Nephron (organoid): ENCODE measurements at regions not wholly inside any gene's neighbourhood (a gene's known extent, or its start where the extent isn't known, plus 50 kb on each side); places are given as distances from the start of the nearest gene placed in this dataset.
"Not testable (repeated sequence)": the region's sequence is repeated elsewhere in the genome, so short reads cannot be mapped to it uniquely, and the experiment has no call there.

Source experiments
- H3K27ac Mint-ChIP-seq, 3 experiments: 2 replicates each; pipeline ENCODE4 v1.8.0; 2020; ENCODE audit warnings: mixed read lengths in 3 of 3, mild to moderate bottlenecking in 2 of 3, moderate library complexity in 1 of 3
- H3K27me3 Mint-ChIP-seq: 2 replicates; pipeline ENCODE4 v1.8.0; 2021; ENCODE audit warnings: low read depth, mild to moderate bottlenecking, moderate library complexity, mixed read lengths
- H3K36me3 Mint-ChIP-seq: 2 replicates; pipeline ENCODE4 v1.8.0; 2020; ENCODE audit warnings: low read depth, mixed read lengths
- H3K4me1 Mint-ChIP-seq: 2 replicates; pipeline ENCODE4 v1.8.0; 2020; ENCODE audit warnings: mixed read lengths
- H3K4me3 Mint-ChIP-seq, 3 experiments: 2 replicates each; pipeline ENCODE4 v1.8.0; 2020; ENCODE audit warnings: mild to moderate bottlenecking in 3 of 3, mixed read lengths in 3 of 3, moderate library complexity in 2 of 3
- H3K9me3 Mint-ChIP-seq: 2 replicates; pipeline ENCODE4 v1.8.0; 2020; ENCODE audit warnings: mixed read lengths
- CTCF ChIP-seq, 3 experiments: fragments of 200-600 bp; sonication (generic); IDR thresholded peaks; one replicate each; pipeline ENCODE4 v1.5.0; 2021; ENCODE audit warnings: antibody characterized with exemption in 3 of 3; ENCODE audit not compliant: unreplicated experiment in 3 of 3

GRCh38 chr14:37865719-37866549 lies 270.5 kb downstream of the TTC6 start:
- H3K27ac Mint-ChIP-seq = no peak overlapping the region
- peaks cover 4% of the 10 kb centered on the region for H3K27me3 Mint-ChIP-seq
- H3K9me3 Mint-ChIP-seq = peaks cover 2% of the 10 kb centered on the region

GRCh38 chr14:37869633-37870032 lies 274.2 kb downstream of the TTC6 start:
- H3K27me3 Mint-ChIP-seq = peaks cover 4% of the 10 kb centered on the region
- H3K36me3 Mint-ChIP-seq = no peaks in the 10 kb centered on the region
- H3K27ac Mint-ChIP-seq = no peak overlapping the region
- H3K4me3 Mint-ChIP-seq = no peak overlapping the region
- H3K9me3 Mint-ChIP-seq = peaks cover 3% of the 10 kb centered on the region
- peaks cover 7% of the 10 kb centered on the region for H3K4me1 Mint-ChIP-seq
- TF ChIP-seq CTCF (IDR thresholded peaks at IDR 0.05; ENCODE audit: unreplicated experiment in 3 of 3) = no peak

More at GRCh38 chr14:37865719-37866549, 270.5 kb downstream of the TTC6 start:
- no peak overlapping the region for H3K4me3 Mint-ChIP-seq
- TF ChIP-seq CTCF (IDR thresholded peaks at IDR 0.05; ENCODE audit: unreplicated experiment in 3 of 3) = no peak
- H3K4me1 Mint-ChIP-seq = peaks cover 7% of the 10 kb centered on the region
- no peaks in the 10 kb centered on the region for H3K36me3 Mint-ChIP-seq

GRCh38 chr14:37870170-37870569 lies 274.7 kb downstream of the TTC6 start:
- Mint-ChIP-seq H3K4me1 (peaks cover 7% of the 10 kb centered on the region), H3K36me3 (no peaks in the 10 kb centered on the region), H3K9me3 (peaks cover 3% of the 10 kb centered on the region)

GRCh38 chr14:37870632-37871346 lies 275.4 kb downstream of the TTC6 start:
- no peak for TF ChIP-seq CTCF (IDR thresholded peaks at IDR 0.05; ENCODE audit: unreplicated experiment in 3 of 3)
- Mint-ChIP-seq H3K4me3 (no peak overlapping the region), H3K36me3 (no peaks in the 10 kb centered on the region), H3K27ac (peak overlapping the region in 1 of 3 experiments; percentile 1), H3K9me3 (peaks cover 3% of the 10 kb centered on the region), H3K27me3 (peaks cover 6% of the 10 kb centered on the region), H3K4me1 (peaks cover 7% of the 10 kb centered on the region)

More at GRCh38 chr14:37870170-37870569, 274.7 kb downstream of the TTC6 start:
- no peak for TF ChIP-seq CTCF (IDR thresholded peaks at IDR 0.05; ENCODE audit: unreplicated experiment in 3 of 3)
- no peak overlapping the region for H3K27ac Mint-ChIP-seq
- H3K4me3 Mint-ChIP-seq = no peak overlapping the region
- peaks cover 4% of the 10 kb centered on the region for H3K27me3 Mint-ChIP-seq

GRCh38 chr14:37874065-37874428 lies 278.6 kb downstream of the TTC6 start:
- H3K36me3 Mint-ChIP-seq, H3K9me3 Mint-ChIP-seq, H3K27ac Mint-ChIP-seq, H3K4me1 Mint-ChIP-seq, H3K4me3 Mint-ChIP-seq: not testable (repeated sequence)
- H3K27me3 Mint-ChIP-seq = peaks cover 11% of the 10 kb centered on the region

GRCh38 chr14:37874429-37875109 lies 279.1 kb downstream of the TTC6 start:
- Mint-ChIP-seq H3K9me3 (peaks cover 3% of the 10 kb centered on the region), H3K4me1 (peaks cover 7% of the 10 kb centered on the region), H3K27me3 (peaks cover 10% of the 10 kb centered on the region), H3K36me3 (no peaks in the 10 kb centered on the region), H3K4me3 (no peak overlapping the region), H3K27ac (no peak overlapping the region)
- peak; percentile 81 to 86 (median 85) for TF ChIP-seq CTCF (IDR thresholded peaks at IDR 0.05; ENCODE audit: unreplicated experiment in 3 of 3)
